ENCODE measurements at regions not wholly inside any gene's neighbourhood (a gene's known extent, or its start where the extent isn't known, plus 50 kb on each side); places are given as distances from the start of the nearest gene placed in this dataset.

- Mint-ChIP-seq H3K9me3 (peaks cover 49% of the 10 kb centered on the region), H3K4me1 (ENCODE audit: low read depth) (no peaks in the 10 kb centered on the region), H3K27ac (no peak overlapping the region), H3K4me3 (no peak overlapping the region), H3K27me3 (ENCODE audit: insufficient read depth) (no peaks in the 10 kb centered on the region), H3K36me3 (ENCODE audit: low read depth) (peaks cover 6% of the 10 kb centered on the region; the same call in 1 of the 2 replicates)
- TF ChIP-seq, protein P1, sequence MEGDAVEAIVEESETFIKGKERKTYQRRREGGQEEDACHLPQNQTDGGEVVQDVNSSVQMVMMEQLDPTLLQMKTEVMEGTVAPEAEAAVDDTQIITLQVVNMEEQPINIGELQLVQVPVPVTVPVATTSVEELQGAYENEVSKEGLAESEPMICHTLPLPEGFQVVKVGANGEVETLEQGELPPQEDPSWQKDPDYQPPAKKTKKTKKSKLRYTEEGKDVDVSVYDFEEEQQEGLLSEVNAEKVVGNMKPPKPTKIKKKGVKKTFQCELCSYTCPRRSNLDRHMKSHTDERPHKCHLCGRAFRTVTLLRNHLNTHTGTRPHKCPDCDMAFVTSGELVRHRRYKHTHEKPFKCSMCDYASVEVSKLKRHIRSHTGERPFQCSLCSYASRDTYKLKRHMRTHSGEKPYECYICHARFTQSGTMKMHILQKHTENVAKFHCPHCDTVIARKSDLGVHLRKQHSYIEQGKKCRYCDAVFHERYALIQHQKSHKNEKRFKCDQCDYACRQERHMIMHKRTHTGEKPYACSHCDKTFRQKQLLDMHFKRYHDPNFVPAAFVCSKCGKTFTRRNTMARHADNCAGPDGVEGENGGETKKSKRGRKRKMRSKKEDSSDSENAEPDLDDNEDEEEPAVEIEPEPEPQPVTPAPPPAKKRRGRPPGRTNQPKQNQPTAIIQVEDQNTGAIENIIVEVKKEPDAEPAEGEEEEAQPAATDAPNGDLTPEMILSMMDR (IDR thresholded peaks at IDR 0.05) = no peak
- no peak for DNase-seq
These were observed 273.5 kb upstream of the NPY start for GRCh38 chr7:24010495-24010894.

- no peak overlapping the region for H3K4me3 Mint-ChIP-seq
- H3K27me3 Mint-ChIP-seq (ENCODE audit: insufficient read depth) = no peaks in the 10 kb centered on the region
- no peak for DNase-seq
- H3K4me1 Mint-ChIP-seq (ENCODE audit: low read depth) = no peaks in the 10 kb centered on the region
- TF ChIP-seq, protein P1 (IDR thresholded peaks at IDR 0.05) = no peak
- peaks cover 21% of the 10 kb centered on the region for H3K9me3 Mint-ChIP-seq
- no peak overlapping the region for H3K27ac Mint-ChIP-seq
- H3K36me3 Mint-ChIP-seq (ENCODE audit: low read depth) = peaks cover 6% of the 10 kb centered on the region; the same call in 1 of the 2 replicates
These were observed 266.5 kb upstream of the NPY start for GRCh38 chr7:24017519-24017918.

GRCh38 chr7:24018331-24018730 is 265.7 kb upstream of the NPY start:
- no peaks in the 10 kb centered on the region for H3K36me3 Mint-ChIP-seq (ENCODE audit: low read depth)
- H3K4me3 Mint-ChIP-seq = no peak overlapping the region
- H3K4me1 Mint-ChIP-seq (ENCODE audit: low read depth) = no peaks in the 10 kb centered on the region
- TF ChIP-seq, protein P1 (IDR thresholded peaks at IDR 0.05) = no peak
- H3K9me3 Mint-ChIP-seq = peaks cover 14% of the 10 kb centered on the region
- no peak overlapping the region for H3K27ac Mint-ChIP-seq
- no peaks in the 10 kb centered on the region for H3K27me3 Mint-ChIP-seq (ENCODE audit: insufficient read depth)
- DNase-seq = no peak

GRCh38 chr7:24019841-24020240 is 264.1 kb upstream of the NPY start:
- H3K36me3 Mint-ChIP-seq (ENCODE audit: low read depth) = no peaks in the 10 kb centered on the region; the same call in 1 of the 2 replicates

DNA sequence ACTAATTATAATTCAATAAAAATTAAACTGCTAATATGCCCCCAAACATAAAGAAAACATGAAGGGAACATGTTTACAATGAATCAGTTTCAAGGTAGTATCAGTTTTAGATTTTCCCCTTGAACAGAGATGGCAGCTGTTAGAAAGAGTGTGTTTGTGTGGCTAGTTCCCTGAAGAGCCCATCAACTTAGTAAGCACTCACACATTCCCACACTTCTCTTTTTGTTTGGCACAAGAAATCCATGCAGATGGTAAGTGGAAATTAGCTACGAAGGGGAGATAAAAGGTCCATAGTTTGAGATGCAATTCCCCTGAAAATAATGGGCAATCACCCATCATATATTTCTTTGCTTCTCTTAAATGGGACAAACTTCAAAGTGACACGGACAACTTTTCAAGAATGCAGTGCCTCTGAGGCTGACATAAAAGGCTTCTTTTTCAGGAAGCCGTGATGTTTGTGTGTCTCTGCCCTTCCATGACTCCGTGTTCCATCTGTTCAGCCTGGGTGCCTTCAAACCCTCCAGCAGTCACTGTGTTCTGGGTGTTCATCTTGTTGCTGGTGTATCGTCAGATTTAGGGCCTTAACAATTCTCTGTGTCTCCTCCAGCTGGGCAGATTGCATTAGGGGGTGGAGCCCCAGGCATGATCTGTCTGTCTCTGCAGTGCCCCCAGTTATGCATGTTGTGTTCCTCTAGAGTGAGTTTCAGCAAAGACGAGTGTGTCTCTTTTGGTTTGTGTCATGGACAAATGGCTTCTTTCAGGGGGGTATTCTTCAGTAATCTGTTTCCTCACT is 259.5 kb upstream of the NPY start:
- peaks cover 23% of the 10 kb centered on the region for H3K9me3 Mint-ChIP-seq
- no peak overlapping the region for H3K4me3 Mint-ChIP-seq
- TF ChIP-seq, protein P1 (IDR thresholded peaks at IDR 0.05) = no peak
- H3K4me1 Mint-ChIP-seq (ENCODE audit: low read depth) = no peaks in the 10 kb centered on the region
- DNase-seq = no peak
- peaks cover 2% of the 10 kb centered on the region for H3K27me3 Mint-ChIP-seq (ENCODE audit: insufficient read depth)
- H3K36me3 Mint-ChIP-seq (ENCODE audit: low read depth) = no peaks in the 10 kb centered on the region; the same call in 1 of the 2 replicates
- H3K27ac Mint-ChIP-seq = no peak overlapping the region

More at GRCh38 chr7:24019841-24020240, 264.1 kb upstream of the NPY start:
- Mint-ChIP-seq H3K27me3 (ENCODE audit: insufficient read depth) (peaks cover 2% of the 10 kb centered on the region; the same call in 1 of the 2 replicates), H3K9me3 (peaks cover 23% of the 10 kb centered on the region), H3K27ac (no peak overlapping the region), H3K4me3 (no peak overlapping the region), H3K4me1 (ENCODE audit: low read depth) (no peaks in the 10 kb centered on the region)
- DNase-seq = no peak
- TF ChIP-seq, protein P1 (IDR thresholded peaks at IDR 0.05) = no peak
